Panc1 (cell line): ENCODE measurements at regions not wholly inside any gene's neighbourhood (a gene's known extent, or its start where the extent isn't known, plus 50 kb on each side); places are given as distances from the start of the nearest gene placed in this dataset.

ENCODE experiments used
- ATAC-seq: fragments of 200-7000 bp; cut with Tn5 transposase; 2 replicates; pipeline ENCODE4 v1.9.1; 2020; ENCODE audit warnings: mild to moderate bottlenecking, moderate library complexity
- BruUV-seq: library from RNA; stranded (reverse); fragments of 400-500 nt; replicated peaks from 2 replicates; lab custom pipeline; 2021; lab: Mats Ljungman, UMichigan
- CTCF ChIA-PET: fragments of 300-600 bp; sonication (Branson Sonifier 250); formaldehyde crosslinking; loops from one replicate; lab custom pipeline; 2022; ENCODE audit warnings: antibody characterized with exemption; lab: Charles Lee
- POLR2A ChIA-PET: fragments of 300-600 bp; sonication (Branson Sonifier 250); formaldehyde crosslinking; loops from one replicate; lab custom pipeline; 2022; ENCODE audit warnings: antibody characterized with exemption; lab: Charles Lee
- DNase-seq: peaks from one replicate; pipeline ENCODE4 v3.0.0-alpha.2; 2010; ENCODE audit warnings: low read depth, low spot score
- H3K27ac ChIP-seq: 2 replicates; pipeline ENCODE4 v1.5.1; 2011; ENCODE audit warnings: mild to moderate bottlenecking, low read length, inconsistent platforms
- H3K27me3 ChIP-seq: fragments of 200-500 bp; sonication (Bioruptor generic); 2 replicates; pipeline ENCODE4 v1.6.0; 2014; ENCODE audit warnings: low read length, inconsistent platforms; ENCODE audit not compliant: control insufficient read depth, insufficient read depth
- H3K36me3 ChIP-seq: fragments of 200-500 bp; sonication (Bioruptor generic); 2 replicates; pipeline ENCODE4 v1.5.1; 2014; ENCODE audit warnings: inconsistent platforms, mild to moderate bottlenecking, low read length, moderate library complexity; ENCODE audit not compliant: control insufficient read depth, insufficient read depth
- H3K4me1 ChIP-seq: 2 replicates; pipeline ENCODE4 v1.5.1; 2011; ENCODE audit warnings: inconsistent platforms, mild to moderate bottlenecking, low read length, moderate library complexity; ENCODE audit not compliant: control insufficient read depth, insufficient read depth
- H3K4me3 ChIP-seq, 2 experiments: 2 replicates each; pipeline ENCODE4 v1.5.1; 2011 to 2012; ENCODE audit warnings: low read depth in 2 of 2, low read length in 2 of 2, mild to moderate bottlenecking in 2 of 2, inconsistent platforms in 1 of 2, moderate library complexity in 1 of 2
- H3K9me3 ChIP-seq: fragments of 200-500 bp; sonication (Bioruptor generic); 2 replicates; pipeline ENCODE4 v1.5.1; 2014; ENCODE audit warnings: low read depth, mild to moderate bottlenecking, inconsistent platforms, low read length, moderate library complexity; ENCODE audit not compliant: control insufficient read depth, insufficient read depth
- POLR2AphosphoS5 ChIP-seq: IDR thresholded peaks from 2 replicates; pipeline ENCODE4 v1.6.1; 2012; ENCODE audit warnings: mild to moderate bottlenecking, low read depth, low read length, moderate library complexity
- SIN3A ChIP-seq: IDR thresholded peaks from 2 replicates; pipeline ENCODE4 v1.6.1; 2012; ENCODE audit warnings: low read depth, mild to moderate bottlenecking, low read length, moderate library complexity, borderline replicate concordance; ENCODE audit not compliant: insufficient read depth
- TCF7L2 ChIP-seq: IDR thresholded peaks from 2 replicates; pipeline ENCODE4 v1.6.1; 2011; ENCODE audit warnings: mild to moderate bottlenecking, low read depth, low read length, inconsistent platforms
- in situ Hi-C: cut with HindIII; loops from 2 replicates; pipeline ENCODE4 v1.10.0; 2016; ENCODE audit warnings: low sequenced_read_pairs, low pct_unique_long_range_greater_than_20kb
- intact Hi-C: fragments of 100-400 bp; cut with micrococcal nuclease; formaldehyde crosslinking; loops from one replicate; pipeline ENCODE4 v1.10.0; 2022; ENCODE audit not compliant: unreplicated experiment
- TF ChIP-seq, protein P1 (sequence below), 2 experiments: IDR thresholded peaks; 2 replicates each; pipeline ENCODE4 v1.6.1; 2011 to 2012; ENCODE audit warnings: low read depth in 2 of 2, control low read depth in 1 of 2, low read length in 1 of 2, mild to moderate bottlenecking in 1 of 2, moderate library complexity in 1 of 2; ENCODE audit not compliant: insufficient read depth in 1 of 2
- TF ChIP-seq, protein P2 (sequence below): fragments of 450-650 bp; IDR thresholded peaks from 2 replicates; pipeline ENCODE4 v1.5.1; 2017; ENCODE audit warnings: mild to moderate bottlenecking

DNA sequence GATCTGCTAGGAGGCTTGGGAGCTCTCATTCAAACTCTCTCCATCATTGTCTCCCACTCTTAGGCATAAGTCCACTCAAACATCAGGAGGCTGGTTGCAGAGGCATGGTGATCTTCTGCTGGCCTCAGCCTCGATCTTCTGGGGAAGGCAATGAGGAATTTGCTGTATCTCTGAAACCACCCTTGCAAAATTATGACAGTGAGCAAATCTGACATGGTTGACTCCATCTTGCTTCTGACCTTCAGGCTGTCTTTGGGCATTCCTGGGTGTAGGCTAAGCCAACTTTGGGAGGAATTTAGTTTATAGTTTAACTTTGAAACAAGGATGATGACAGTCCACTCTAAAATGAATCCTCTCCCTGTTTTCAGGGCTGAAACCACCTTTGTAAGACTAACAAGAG is 84.1 kb upstream of the ABCC4 start:
- POLR2A ChIA-PET = no interaction called here
- BruUV-seq = no TSS peak
- in situ Hi-C loops = no loop called here

GRCh38 chr13:95385798-95386197 is 84.5 kb upstream of the ABCC4 start:
- no peak overlapping the region for H3K4me3 ChIP-seq
- no peak for TF ChIP-seq POLR2AphosphoS5
- H3K9me3 ChIP-seq = no peaks in the 10 kb centered on the region
- no peaks in the 10 kb centered on the region; the same call in 1 of the 2 replicates for H3K4me1 ChIP-seq
- CTCF ChIA-PET = no interaction called here
- POLR2A ChIA-PET = no interaction called here
- no peaks in the 10 kb centered on the region for H3K27me3 ChIP-seq
- in situ Hi-C loops (no loop called here), intact Hi-C loops (no loop called here)
- no TSS peak for BruUV-seq
- ATAC-seq = no peak
- H3K27ac ChIP-seq = no peak overlapping the region
- DNase-seq = no peak
- H3K36me3 ChIP-seq = no peaks in the 10 kb centered on the region

More for the DNA sequence above, 84.1 kb upstream of the ABCC4 start:
- Histone ChIP-seq H3K27ac (no peak overlapping the region), H3K9me3 (no peaks in the 10 kb centered on the region), H3K4me3 (no peak overlapping the region), H3K4me1 (no peaks in the 10 kb centered on the region; the same call in 1 of the 2 replicates), H3K36me3 (no peaks in the 10 kb centered on the region), H3K27me3 (no peaks in the 10 kb centered on the region)
- TF ChIP-seq TCF7L2 (no peak), POLR2AphosphoS5 (no peak)
- TF ChIP-seq, protein P1, sequence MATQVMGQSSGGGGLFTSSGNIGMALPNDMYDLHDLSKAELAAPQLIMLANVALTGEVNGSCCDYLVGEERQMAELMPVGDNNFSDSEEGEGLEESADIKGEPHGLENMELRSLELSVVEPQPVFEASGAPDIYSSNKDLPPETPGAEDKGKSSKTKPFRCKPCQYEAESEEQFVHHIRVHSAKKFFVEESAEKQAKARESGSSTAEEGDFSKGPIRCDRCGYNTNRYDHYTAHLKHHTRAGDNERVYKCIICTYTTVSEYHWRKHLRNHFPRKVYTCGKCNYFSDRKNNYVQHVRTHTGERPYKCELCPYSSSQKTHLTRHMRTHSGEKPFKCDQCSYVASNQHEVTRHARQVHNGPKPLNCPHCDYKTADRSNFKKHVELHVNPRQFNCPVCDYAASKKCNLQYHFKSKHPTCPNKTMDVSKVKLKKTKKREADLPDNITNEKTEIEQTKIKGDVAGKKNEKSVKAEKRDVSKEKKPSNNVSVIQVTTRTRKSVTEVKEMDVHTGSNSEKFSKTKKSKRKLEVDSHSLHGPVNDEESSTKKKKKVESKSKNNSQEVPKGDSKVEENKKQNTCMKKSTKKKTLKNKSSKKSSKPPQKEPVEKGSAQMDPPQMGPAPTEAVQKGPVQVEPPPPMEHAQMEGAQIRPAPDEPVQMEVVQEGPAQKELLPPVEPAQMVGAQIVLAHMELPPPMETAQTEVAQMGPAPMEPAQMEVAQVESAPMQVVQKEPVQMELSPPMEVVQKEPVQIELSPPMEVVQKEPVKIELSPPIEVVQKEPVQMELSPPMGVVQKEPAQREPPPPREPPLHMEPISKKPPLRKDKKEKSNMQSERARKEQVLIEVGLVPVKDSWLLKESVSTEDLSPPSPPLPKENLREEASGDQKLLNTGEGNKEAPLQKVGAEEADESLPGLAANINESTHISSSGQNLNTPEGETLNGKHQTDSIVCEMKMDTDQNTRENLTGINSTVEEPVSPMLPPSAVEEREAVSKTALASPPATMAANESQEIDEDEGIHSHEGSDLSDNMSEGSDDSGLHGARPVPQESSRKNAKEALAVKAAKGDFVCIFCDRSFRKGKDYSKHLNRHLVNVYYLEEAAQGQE (IDR thresholded peaks at IDR 0.05; ENCODE audit: insufficient read depth in 1 of 2, low read depth in 2 of 2, low read length in 1 of 2) = no peak
- intact Hi-C loops = no loop called here
- ATAC-seq (no peak), DNase-seq (no peak)
- CTCF ChIA-PET = no interaction called here

- CTCF ChIA-PET = no interaction called here
- no peaks in the 10 kb centered on the region for H3K4me1 ChIP-seq
- no TSS peak for BruUV-seq
- H3K27me3 ChIP-seq = no peaks in the 10 kb centered on the region
- in situ Hi-C loops (no loop called here), intact Hi-C loops (no loop called here)
- no peaks in the 10 kb centered on the region for H3K9me3 ChIP-seq
- no peak overlapping the region for H3K27ac ChIP-seq
- no peak for DNase-seq
- H3K36me3 ChIP-seq = no peaks in the 10 kb centered on the region
- POLR2A ChIA-PET = no interaction called here
- TF ChIP-seq POLR2AphosphoS5 (no peak), TCF7L2 (no peak), SIN3A (no peak)
- TF ChIP-seq, protein P1 (IDR thresholded peaks at IDR 0.05; ENCODE audit: insufficient read depth in 1 of 2, low read depth in 2 of 2, low read length in 1 of 2) = no peak
- TF ChIP-seq, protein P2, sequence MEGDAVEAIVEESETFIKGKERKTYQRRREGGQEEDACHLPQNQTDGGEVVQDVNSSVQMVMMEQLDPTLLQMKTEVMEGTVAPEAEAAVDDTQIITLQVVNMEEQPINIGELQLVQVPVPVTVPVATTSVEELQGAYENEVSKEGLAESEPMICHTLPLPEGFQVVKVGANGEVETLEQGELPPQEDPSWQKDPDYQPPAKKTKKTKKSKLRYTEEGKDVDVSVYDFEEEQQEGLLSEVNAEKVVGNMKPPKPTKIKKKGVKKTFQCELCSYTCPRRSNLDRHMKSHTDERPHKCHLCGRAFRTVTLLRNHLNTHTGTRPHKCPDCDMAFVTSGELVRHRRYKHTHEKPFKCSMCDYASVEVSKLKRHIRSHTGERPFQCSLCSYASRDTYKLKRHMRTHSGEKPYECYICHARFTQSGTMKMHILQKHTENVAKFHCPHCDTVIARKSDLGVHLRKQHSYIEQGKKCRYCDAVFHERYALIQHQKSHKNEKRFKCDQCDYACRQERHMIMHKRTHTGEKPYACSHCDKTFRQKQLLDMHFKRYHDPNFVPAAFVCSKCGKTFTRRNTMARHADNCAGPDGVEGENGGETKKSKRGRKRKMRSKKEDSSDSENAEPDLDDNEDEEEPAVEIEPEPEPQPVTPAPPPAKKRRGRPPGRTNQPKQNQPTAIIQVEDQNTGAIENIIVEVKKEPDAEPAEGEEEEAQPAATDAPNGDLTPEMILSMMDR = no peak
- no peak overlapping the region for H3K4me3 ChIP-seq
- ATAC-seq = no peak
These were observed 85.1 kb upstream of the ABCC4 start for GRCh38 chr13:95386370-95386769.
